Astrocyte (in vitro differentiated cells and primary cell): ENCODE measurements at regions not wholly inside any gene's neighbourhood (a gene's known extent, or its start where the extent isn't known, plus 50 kb on each side); places are given as distances from the start of the nearest gene placed in this dataset.

Experiments
- DNase-seq: peaks from one replicate; pipeline ENCODE4 v3.0.0-alpha.2; 2010; ENCODE audit warnings: low read depth
- FAIRE-seq: peaks from 2 replicates; lab custom pipeline; 2011; peaks lifted over from hg19 to GRCh38; lab: Jason Lieb, UNC
- H2AFZ ChIP-seq: 2 replicates; pipeline ENCODE4 v1.6.0; 2012; ENCODE audit warnings: low read depth, low read length, inconsistent platforms
- H3K27ac ChIP-seq: 2 replicates; pipeline ENCODE4 v1.5.1; 2011; ENCODE audit warnings: low read depth, low read length, inconsistent platforms
- H3K27me3 ChIP-seq: 2 replicates; pipeline ENCODE4 v1.6.0; 2011; ENCODE audit warnings: low read length, inconsistent platforms; ENCODE audit not compliant: insufficient read depth
- H3K36me3 ChIP-seq: 2 replicates; pipeline ENCODE4 v1.5.1; 2011; ENCODE audit warnings: low read length, inconsistent platforms; ENCODE audit not compliant: insufficient read depth
- H3K4me1 ChIP-seq: 2 replicates; pipeline ENCODE4 v1.5.1; 2011; ENCODE audit warnings: low read length, inconsistent platforms; ENCODE audit not compliant: insufficient read depth
- H3K4me2 ChIP-seq: 2 replicates; pipeline ENCODE4 v1.6.0; 2012; ENCODE audit warnings: low read length, inconsistent platforms
- H3K4me3 ChIP-seq: 2 replicates; pipeline ENCODE4 v1.5.1; 2011; ENCODE audit warnings: low read depth, mild to moderate bottlenecking, low read length, inconsistent platforms; ENCODE audit not compliant: insufficient read depth
- H3K79me2 ChIP-seq: 2 replicates; pipeline ENCODE4 v1.6.0; 2012; ENCODE audit warnings: mild to moderate bottlenecking, low read length, inconsistent platforms; ENCODE audit not compliant: insufficient read depth
- H3K9ac ChIP-seq: 2 replicates; pipeline ENCODE4 v1.6.0; 2012; ENCODE audit warnings: mild to moderate bottlenecking, low read length, inconsistent platforms
- H3K9me3 ChIP-seq: 2 replicates; pipeline ENCODE4 v1.5.1; 2012; ENCODE audit warnings: low read depth, mild to moderate bottlenecking, low read length, inconsistent platforms; ENCODE audit not compliant: insufficient read depth
- H4K20me1 ChIP-seq: 2 replicates; pipeline ENCODE4 v1.6.0; 2012; ENCODE audit warnings: low read length, inconsistent platforms; ENCODE audit not compliant: insufficient read depth
- H3K27ac Mint-ChIP-seq: one replicate; pipeline ENCODE4 v1.8.0; 2021; ENCODE audit warnings: mild to moderate bottlenecking, mixed read lengths; ENCODE audit not compliant: unreplicated experiment
- H3K27me3 Mint-ChIP-seq: one replicate; pipeline ENCODE4 v1.8.0; 2021; ENCODE audit warnings: low read depth, mixed read lengths; ENCODE audit not compliant: unreplicated experiment
- H3K36me3 Mint-ChIP-seq: one replicate; pipeline ENCODE4 v1.8.0; 2021; ENCODE audit warnings: low read depth, mixed read lengths; ENCODE audit not compliant: unreplicated experiment
- H3K4me1 Mint-ChIP-seq: one replicate; pipeline ENCODE4 v1.8.0; 2021; ENCODE audit warnings: low read depth, mixed read lengths; ENCODE audit not compliant: unreplicated experiment
- H3K4me3 Mint-ChIP-seq: one replicate; pipeline ENCODE4 v1.8.0; 2021; ENCODE audit warnings: mild to moderate bottlenecking, moderate library complexity, mixed read lengths; ENCODE audit not compliant: unreplicated experiment
- H3K9me3 Mint-ChIP-seq: one replicate; pipeline ENCODE4 v1.8.0; 2021; ENCODE audit warnings: mild to moderate bottlenecking, mixed read lengths; ENCODE audit not compliant: unreplicated experiment
- CTCF ChIP-seq: IDR thresholded peaks from 2 replicates; pipeline ENCODE4 v1.5.1; 2011; ENCODE audit warnings: low read depth, mild to moderate bottlenecking, inconsistent platforms, low read length, moderate library complexity; ENCODE audit not compliant: insufficient read depth
- EZH2 ChIP-seq: IDR thresholded peaks from 2 replicates; pipeline ENCODE4 v1.6.1; 2012; ENCODE audit warnings: mild to moderate bottlenecking, low read length, inconsistent platforms; ENCODE audit not compliant: insufficient read depth

GRCh38 chr16:79673635-79674034 lies 73.1 kb upstream of the MAF start:
- TF ChIP-seq CTCF = no peak
- Histone ChIP-seq H3K27ac (no peak overlapping the region), H3K9me3 (no peaks in the 10 kb centered on the region), H3K36me3 (no peaks in the 10 kb centered on the region), H4K20me1 (no peaks in the 10 kb centered on the region), H3K4me3 (no peak overlapping the region), H2AFZ (no peak overlapping the region), H3K27me3 (no peaks in the 10 kb centered on the region), H3K9ac (no peak overlapping the region), H3K4me1 (no peaks in the 10 kb centered on the region), H3K79me2 (no peaks in the 10 kb centered on the region), H3K4me2 (no peak overlapping the region)
- Mint-ChIP-seq H3K36me3 (no peaks in the 10 kb centered on the region), H3K4me1 (peaks cover 1% of the 10 kb centered on the region), H3K4me3 (no peak overlapping the region), H3K9me3 (peaks cover 13% of the 10 kb centered on the region), H3K27ac (no peak overlapping the region), H3K27me3 (no peaks in the 10 kb centered on the region)
- FAIRE-seq = no peak
- no peak for DNase-seq

GRCh38 chr16:79672524-79672923 lies 72.0 kb upstream of the MAF start:
- no peak for DNase-seq
- Mint-ChIP-seq H3K4me1 (peaks cover 8% of the 10 kb centered on the region), H3K27me3 (no peaks in the 10 kb centered on the region), H3K27ac (no peak overlapping the region), H3K9me3 (peaks cover 13% of the 10 kb centered on the region), H3K4me3 (no peak overlapping the region), H3K36me3 (no peaks in the 10 kb centered on the region)
- no peaks in the 10 kb centered on the region for H4K20me1 ChIP-seq
- H3K36me3 ChIP-seq = no peaks in the 10 kb centered on the region
- FAIRE-seq = no peak
- H3K9ac ChIP-seq = no peak overlapping the region
- no peaks in the 10 kb centered on the region for H3K4me1 ChIP-seq
- TF ChIP-seq EZH2 = no peak
- no peak for TF ChIP-seq CTCF
- no peak overlapping the region for H3K4me2 ChIP-seq
- no peaks in the 10 kb centered on the region for H3K79me2 ChIP-seq
- H3K4me3 ChIP-seq = no peak overlapping the region
- H3K27me3 ChIP-seq = no peaks in the 10 kb centered on the region
- no peaks in the 10 kb centered on the region for H3K9me3 ChIP-seq
- no peak overlapping the region for H3K27ac ChIP-seq
- no peak overlapping the region for H2AFZ ChIP-seq

- no peak overlapping the region for H2AFZ ChIP-seq
- no peak overlapping the region for H3K27ac ChIP-seq
- H4K20me1 ChIP-seq = no peaks in the 10 kb centered on the region
- Mint-ChIP-seq H3K4me1 (peaks cover 13% of the 10 kb centered on the region), H3K27me3 (no peaks in the 10 kb centered on the region), H3K4me3 (no peak overlapping the region), H3K9me3 (peaks cover 15% of the 10 kb centered on the region), H3K27ac (no peak overlapping the region), H3K36me3 (no peaks in the 10 kb centered on the region)
- no peaks in the 10 kb centered on the region for H3K4me1 ChIP-seq
- H3K4me2 ChIP-seq = no peak overlapping the region
- DNase-seq (no peak), FAIRE-seq (no peak)
- no peaks in the 10 kb centered on the region for H3K27me3 ChIP-seq
- no peak overlapping the region for H3K9ac ChIP-seq
- H3K79me2 ChIP-seq = no peaks in the 10 kb centered on the region
- no peaks in the 10 kb centered on the region for H3K9me3 ChIP-seq
- TF ChIP-seq CTCF (no peak), EZH2 (no peak)
- no peaks in the 10 kb centered on the region for H3K36me3 ChIP-seq
- H3K4me3 ChIP-seq = no peak overlapping the region
Observed at GRCh38 chr16:79668502-79668901, 68.0 kb upstream of the MAF start.
